GM19467 (cell line): ENCODE measurements at regions not wholly inside any gene's neighbourhood (a gene's known extent, or its start where the extent isn't known, plus 50 kb on each side); places are given as distances from the start of the nearest gene placed in this dataset.

Source experiments
- ATAC-seq: cut with Tn5 transposase; IDR thresholded peaks from one replicate; pipeline ENCODE4 v1.9.1; 2021; ENCODE audit warnings: mild to moderate bottlenecking, moderate library complexity; ENCODE audit not compliant: unreplicated experiment

DNA sequence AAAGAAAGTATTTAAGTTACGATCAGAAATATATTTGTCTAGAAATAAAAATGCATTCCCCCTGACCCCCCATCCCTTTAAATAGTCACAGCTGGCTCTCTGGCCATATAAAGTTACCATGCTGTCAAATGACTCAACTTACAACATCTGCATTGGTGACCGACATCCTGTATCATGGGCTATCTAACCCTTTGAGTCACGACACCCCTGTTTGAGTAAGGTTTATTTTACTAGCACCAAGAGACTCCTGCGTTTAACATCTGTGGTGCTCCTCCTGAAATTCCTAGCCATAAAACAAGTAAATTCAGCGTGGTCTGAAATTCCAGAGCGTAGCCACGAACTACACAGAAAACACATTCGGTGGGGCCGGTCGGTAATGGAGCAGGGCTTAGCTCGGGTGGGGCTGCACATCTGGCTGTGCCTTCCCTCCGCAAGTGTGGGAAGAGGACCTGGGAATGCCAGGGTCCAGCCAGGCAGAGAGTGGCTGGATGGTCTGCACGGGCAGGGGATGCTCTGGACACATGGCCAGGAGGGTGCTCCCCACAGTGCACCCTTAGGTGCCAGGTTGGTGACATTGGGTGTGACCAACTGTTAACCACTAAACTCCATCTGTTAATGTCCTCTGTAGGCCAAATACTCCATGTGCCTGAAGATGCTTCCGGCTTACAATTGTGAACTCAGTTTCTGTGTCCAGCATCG is 53.0 kb upstream of the CLDN14 start:
- ATAC-seq, result no peak

DNA sequence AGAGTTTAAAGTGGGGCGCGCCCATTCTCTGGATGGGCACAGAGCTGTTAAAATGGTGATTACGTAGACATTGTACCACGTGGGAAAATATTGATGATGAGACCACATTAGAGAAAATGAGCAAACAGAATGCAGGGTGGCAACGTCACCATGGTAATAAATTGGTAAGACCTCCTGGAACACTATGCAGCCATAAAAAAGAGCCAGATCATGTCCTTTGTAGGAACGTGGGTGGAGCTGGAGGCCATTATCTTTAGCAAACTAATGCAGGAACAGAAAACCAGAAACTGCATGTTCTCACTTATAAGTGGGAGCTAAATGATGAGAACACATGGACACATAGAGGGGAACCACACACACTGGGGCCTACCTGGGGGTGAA is 53.5 kb upstream of the CLDN14 start:
- ATAC-seq, result no peak

- no peak for ATAC-seq
Observed at GRCh38 chr21:36534656-36535055, 54.7 kb upstream of the CLDN14 start.

- peak; percentile 65 for ATAC-seq
Observed at GRCh38 chr21:36535618-36536241, 55.8 kb upstream of the CLDN14 start.

- no peak for ATAC-seq
Observed at GRCh38 chr21:36538761-36539160, 58.8 kb upstream of the CLDN14 start.

GRCh38 chr21:36539434-36540150 is 59.7 kb upstream of the CLDN14 start:
- ATAC-seq, result no peak

DNA sequence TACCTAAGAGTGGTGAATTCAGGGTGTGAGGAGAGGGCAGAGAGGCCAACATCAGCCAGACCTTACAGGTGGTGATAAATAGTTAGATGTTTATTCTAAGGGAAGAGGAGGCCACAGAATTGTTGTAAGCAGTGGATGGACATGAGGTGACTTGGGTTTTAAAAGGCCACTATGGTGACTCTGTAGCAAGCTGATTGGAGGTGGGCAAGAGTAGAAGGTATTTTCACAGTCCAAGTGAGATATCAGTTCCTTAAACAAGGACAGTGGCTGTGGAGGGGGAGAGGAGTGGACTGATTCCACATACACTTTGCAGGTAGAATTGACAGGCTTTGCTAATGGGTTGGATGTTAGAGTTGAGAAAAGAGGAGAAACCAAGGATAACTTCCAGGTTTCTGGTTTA is 60.8 kb upstream of the CLDN14 start:
- no peak for ATAC-seq

DNA sequence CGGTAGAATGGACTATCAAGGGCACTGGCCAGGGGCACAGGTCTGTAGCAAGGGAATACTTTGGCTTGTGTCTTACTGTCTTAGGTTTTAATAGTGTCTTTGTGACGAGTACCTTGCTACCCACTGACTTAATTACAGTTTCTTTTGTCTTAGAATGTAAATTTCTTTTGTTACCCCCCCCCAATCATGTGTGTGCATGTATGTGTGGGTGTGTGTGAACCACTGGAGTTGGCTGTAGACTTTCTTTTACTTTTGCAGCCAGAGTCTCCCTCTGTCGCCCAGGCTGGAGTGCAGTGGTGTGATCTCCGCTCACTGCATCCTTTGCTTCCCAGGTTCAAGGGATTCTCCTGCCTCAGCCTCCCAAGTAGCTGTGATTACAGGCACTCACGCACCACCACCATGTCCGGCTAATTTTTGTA is 61.8 kb upstream of the CLDN14 start:
- no peak for ATAC-seq

- ATAC-seq, result peak; percentile 56
Observed at GRCh38 chr21:36542312-36543101, 62.6 kb upstream of the CLDN14 start.

DNA sequence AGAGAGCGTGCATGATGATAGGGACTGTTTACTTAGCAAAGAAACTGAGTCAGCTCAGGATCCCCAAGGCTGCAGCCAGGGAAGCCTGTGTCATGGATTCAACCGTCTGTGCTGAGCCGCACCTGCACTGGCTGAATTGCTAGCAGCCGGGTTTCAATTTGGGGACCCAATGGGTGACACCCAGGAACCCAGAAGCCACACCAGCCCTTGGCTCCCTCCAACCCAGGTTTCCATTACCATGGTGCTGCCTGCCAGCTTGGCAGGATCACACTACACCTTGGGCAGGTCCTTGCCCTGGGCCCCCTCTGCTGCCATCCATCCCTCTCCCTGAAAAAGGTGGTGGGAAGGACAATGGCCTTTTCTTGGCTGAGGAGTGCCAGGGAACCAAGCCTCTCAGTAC is 64.0 kb upstream of the CLDN14 start:
- ATAC-seq, result no peak

GRCh38 chr21:36544545-36544944 is 64.6 kb upstream of the CLDN14 start:
- ATAC-seq, result no peak

DNA sequence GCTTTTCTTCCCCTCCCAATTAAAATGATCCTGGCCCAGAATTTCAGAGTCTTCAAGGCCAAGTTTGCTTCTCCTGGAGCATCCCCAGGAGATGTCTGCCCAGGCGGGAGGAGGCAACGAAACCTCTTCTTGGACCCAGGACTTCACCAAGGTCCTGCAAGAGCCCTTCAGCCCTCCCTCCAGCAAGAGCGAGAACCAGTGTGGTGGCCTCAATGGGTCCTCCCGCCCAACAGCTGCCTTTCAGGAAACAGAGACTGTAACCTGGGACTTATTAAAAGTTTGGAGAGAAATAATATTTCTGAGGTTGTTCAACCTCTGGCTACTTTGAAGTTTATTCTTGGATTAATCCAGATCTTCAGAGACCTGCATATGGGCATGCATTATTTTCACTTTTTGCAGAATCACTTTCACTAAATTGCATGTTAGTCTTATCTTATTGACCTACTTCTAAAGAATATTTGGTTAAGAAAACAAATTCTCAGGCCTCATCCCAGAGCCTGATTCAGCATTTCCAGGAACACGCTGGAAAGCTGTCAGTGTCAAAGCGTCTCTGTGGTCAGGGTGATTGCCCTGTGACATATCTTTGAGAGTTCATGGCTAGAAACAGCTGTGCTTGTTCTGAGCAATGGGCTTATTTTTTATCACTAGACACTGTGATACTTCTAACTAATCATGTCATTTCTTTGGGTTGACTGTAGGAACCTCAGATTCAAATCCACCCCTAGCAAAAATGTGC is 66.0 kb upstream of the CLDN14 start:
- no peak for ATAC-seq

DNA sequence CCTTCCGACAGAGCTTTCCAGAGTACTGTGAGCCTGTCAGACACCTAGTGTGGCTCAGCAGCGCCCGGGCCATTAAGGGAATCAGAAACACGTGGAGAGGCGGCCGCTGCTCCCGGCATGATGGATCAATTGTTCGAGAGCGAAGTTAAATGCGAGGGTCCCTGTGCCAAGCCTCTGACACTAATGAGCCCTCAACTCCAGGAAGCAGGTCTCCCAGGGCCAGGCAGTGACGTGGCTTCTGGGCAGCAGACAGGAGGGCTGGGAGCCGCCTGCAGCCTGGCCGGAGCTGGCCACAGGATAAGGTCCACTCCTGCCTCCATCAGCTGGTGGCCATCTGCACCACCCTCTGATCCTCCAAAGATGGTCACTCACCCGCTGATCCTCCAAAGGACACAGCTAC is 67.5 kb upstream of the CLDN14 start:
- no peak for ATAC-seq

- ATAC-seq, result no peak
Observed at GRCh38 chr21:36548866-36549265, 68.9 kb upstream of the CLDN14 start.

DNA sequence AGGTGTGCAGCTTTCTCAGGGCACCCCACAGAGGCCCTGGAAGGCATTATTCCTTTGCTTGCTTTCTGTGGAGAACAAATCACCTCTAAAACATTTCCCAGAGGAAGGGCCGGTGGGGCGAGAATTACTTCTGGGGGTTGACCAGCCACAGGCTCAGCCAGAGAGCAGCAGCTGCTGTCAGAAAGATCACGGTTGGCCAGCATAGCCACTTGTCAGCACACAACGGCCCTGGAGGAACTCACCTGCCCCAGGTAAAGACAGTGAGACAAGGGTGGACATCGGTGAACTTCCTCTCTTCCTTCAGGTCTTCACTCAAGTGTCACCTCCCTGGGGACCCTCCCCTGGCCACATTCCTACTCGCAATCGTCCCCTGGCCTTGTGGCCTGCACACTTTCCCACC is 69.5 kb upstream of the CLDN14 start:
- no peak for ATAC-seq

- ATAC-seq, result no peak
Observed at GRCh38 chr21:36550761-36551160, 70.8 kb upstream of the CLDN14 start.

DNA sequence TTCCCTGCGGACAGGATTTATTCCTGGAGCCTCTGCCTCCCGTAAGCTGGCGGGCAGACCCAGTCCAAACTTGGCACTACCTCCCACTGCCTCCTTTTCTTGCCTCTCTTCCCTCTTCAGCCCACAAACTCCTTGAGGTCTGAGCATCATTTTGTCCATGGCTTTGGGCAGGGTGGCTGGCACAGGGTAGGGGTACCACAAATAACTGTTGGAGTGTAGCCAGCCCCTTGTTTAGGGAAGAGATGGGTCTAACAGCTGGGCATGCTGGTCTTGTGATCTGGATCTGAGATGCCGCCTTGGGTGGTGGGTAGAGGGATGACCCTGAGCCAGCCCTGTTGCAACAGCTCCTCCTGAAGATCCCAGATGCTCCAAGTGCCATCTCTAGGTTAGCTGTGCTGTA is 71.4 kb upstream of the CLDN14 start:
- ATAC-seq, result no peak

DNA sequence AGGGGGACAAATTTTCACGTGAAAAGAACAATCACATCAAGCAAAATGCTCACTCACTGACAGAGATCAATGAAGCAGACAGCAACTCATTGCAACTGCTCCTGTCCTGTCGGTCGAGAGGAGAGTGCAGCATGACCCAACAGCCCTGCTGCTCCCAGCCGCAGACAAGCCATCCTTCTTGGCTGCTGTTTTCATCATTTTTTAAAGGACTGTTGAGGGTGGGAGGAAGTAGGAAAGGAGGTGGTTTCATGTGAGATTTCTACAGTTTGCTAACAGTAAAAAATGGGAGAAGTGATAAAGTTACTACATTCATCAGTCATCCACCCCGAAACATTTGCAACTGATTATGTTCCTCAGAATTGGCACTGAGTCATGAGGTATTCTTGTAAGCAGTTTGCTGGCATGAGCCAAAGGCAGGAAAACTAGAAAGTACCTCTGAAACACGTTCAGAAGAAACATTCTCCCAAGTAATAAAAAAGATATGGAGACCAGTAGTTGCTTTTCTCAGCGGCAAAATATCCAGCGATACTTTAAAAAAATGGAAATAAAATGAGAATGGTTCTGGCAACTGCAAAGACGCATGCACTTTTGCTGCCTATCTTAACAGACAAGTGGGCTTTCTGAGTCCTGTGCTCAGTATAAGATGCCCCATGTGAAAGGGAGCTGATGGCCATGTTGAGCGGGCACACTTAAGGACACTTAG is 72.0 kb upstream of the CLDN14 start:
- ATAC-seq, result no peak

- no peak for ATAC-seq
Observed at GRCh38 chr21:36552434-36552785, 72.5 kb upstream of the CLDN14 start.

DNA sequence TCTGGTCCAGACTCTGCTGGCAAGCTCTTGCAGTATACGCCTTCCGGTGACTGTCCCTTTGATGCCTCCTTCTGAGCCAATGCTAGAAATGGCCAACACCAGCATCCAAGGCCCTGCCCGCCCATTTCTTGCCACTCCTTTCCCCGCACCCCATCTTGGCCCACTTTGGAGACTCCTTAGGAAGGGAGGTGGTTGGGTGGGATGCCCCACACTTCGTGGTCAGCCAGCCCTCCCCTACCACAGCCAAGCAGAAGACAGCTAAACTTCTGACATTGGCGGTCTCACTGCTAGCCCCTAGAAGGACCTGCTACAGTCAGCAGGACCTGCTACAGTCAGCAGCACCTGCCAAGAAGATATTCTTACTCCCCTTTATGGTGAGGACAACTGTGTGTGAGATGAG is 73.5 kb upstream of the CLDN14 start:
- ATAC-seq, result no peak
